ENCODE measurements at regions not wholly inside any gene's neighbourhood (a gene's known extent, or its start where the extent isn't known, plus 50 kb on each side); places are given as distances from the start of the nearest gene placed in this dataset.

- Histone ChIP-seq H4K91ac (ENCODE audit: insufficient read depth, low read depth, low read length) (no peak overlapping the region), H3K4me3 (ENCODE audit: insufficient read depth, low read depth, low read length) (no peak overlapping the region), H3K27me3 (ENCODE audit: control insufficient read depth, insufficient read depth, low read length) (no peaks in the 10 kb centered on the region), H3K56ac (ENCODE audit: extremely low read depth, insufficient read depth, low read length) (no peak overlapping the region), H2BK15ac (ENCODE audit: low read depth, low read length) (no peak overlapping the region), H3K79me1 (ENCODE audit: low read depth in 1 of 2, low read length in 2 of 2) (no peaks in the 10 kb centered on the region), H3K4me2 (ENCODE audit: low read depth, low read length) (no peak overlapping the region), H2BK20ac (ENCODE audit: low read depth, low read length) (no peak overlapping the region), H2BK5ac (ENCODE audit: low read depth, low read length, poor library complexity, severe bottlenecking) (no peak overlapping the region), H3K4me1 (ENCODE audit: control insufficient read depth, insufficient read depth, low read length) (no peaks in the 10 kb centered on the region), H3K9me1 (ENCODE audit: insufficient read depth, low read length) (no peaks in the 10 kb centered on the region), H2BK120ac (ENCODE audit: low read depth, low read length) (no peak overlapping the region), H2AFZ (replicated peaks; ENCODE audit: low read length, poor library complexity) (no peak overlapping the region), H3K36me3 (ENCODE audit: control insufficient read depth, insufficient read depth, low read length) (no peaks in the 10 kb centered on the region), H4K20me1 (ENCODE audit: insufficient read depth, low read length) (no peaks in the 10 kb centered on the region), H3K14ac (replicated peaks; ENCODE audit: low read depth, low read length) (no peak overlapping the region), H2AK5ac (ENCODE audit: low read depth, low read length) (no peak overlapping the region), H4K5ac (ENCODE audit: low read depth, low read length) (no peak overlapping the region), H3K18ac (ENCODE audit: low read depth, low read length) (no peak overlapping the region), H2AK9ac (replicated peaks; ENCODE audit: low read depth, low read length, poor library complexity) (no peak overlapping the region), H3K9ac (ENCODE audit: low read depth, low read length) (no peak overlapping the region), H3K23ac (ENCODE audit: low read depth, low read length) (no peak overlapping the region), H3K27ac (ENCODE audit: insufficient read depth, low read length) (no peak overlapping the region), H3K4ac (ENCODE audit: low read depth, low read length) (no peak overlapping the region), H4K8ac (ENCODE audit: low read depth in 2 of 2, low read length in 2 of 2) (no peak overlapping the region), H3K9me3 (ENCODE audit: control insufficient read depth, insufficient read depth, low read length) (no peaks in the 10 kb centered on the region)
- dilution Hi-C loops (cut with HindIII; ENCODE audit: low sequenced_read_pairs, unreplicated experiment) (no loop called here), intact Hi-C loops (cut with micrococcal nuclease) (no loop called here), in situ Hi-C loops (cut with MboI; ENCODE audit: low sequenced_read_pairs) (no loop called here)
- DNase-seq = no peak
- BruUV-seq (replicated peaks) = no TSS peak
- CTCF ChIA-PET = interaction anchor here (0.7 to 2.2 kb wide), 3 partner anchors 9 to 28 kb away, joined by 3 to 6 read pairs (median 3); no protein-coding TSS in a partner anchor
- TF ChIP-seq MAZ (IDR thresholded peaks at IDR 0.05; ENCODE audit: borderline replicate concordance, low read depth, low read length) = no peak
- no peak for TF ChIP-seq FOS (IDR thresholded peaks at IDR 0.05; ENCODE audit: low read depth, low read length)
- no peak for TF ChIP-seq RAD21 (IDR thresholded peaks at IDR 0.05; ENCODE audit: low read length)
- no peak for TF ChIP-seq MAFK (IDR thresholded peaks at IDR 0.05; ENCODE audit: low read depth, low read length)
- no peak for TF ChIP-seq RFX5 (IDR thresholded peaks at IDR 0.05; ENCODE audit: low read depth, low read length)
- TF ChIP-seq NFE2L2 (IDR thresholded peaks at IDR 0.05; ENCODE audit: low read depth, low read length) = no peak
- no peak for TF ChIP-seq CHD1 (IDR thresholded peaks at IDR 0.05; ENCODE audit: low read depth, low read length)
- TF ChIP-seq CTCF (conservative IDR thresholded peaks at IDR 0.05; ENCODE audit: low read depth, low read length) = no peak
- WGBS, 2 experiments (ENCODE audit: extremely low coverage in 2 of 2, insufficient read length in 1 of 2) = no CpG with 5 or more reads among the region's 3 CpGs
- no peak for ATAC-seq (ENCODE audit: low read depth)
- POLR2A ChIA-PET (ENCODE audit: unreplicated experiment) = no interaction called here
Observed at GRCh38 chr7:15831606-15832005, 145.1 kb upstream of the MEOX2 start.
